ENCODE measurements at regions not wholly inside any gene's neighbourhood (a gene's known extent, or its start where the extent isn't known, plus 50 kb on each side); places are given as distances from the start of the nearest gene placed in this dataset.

DNA sequence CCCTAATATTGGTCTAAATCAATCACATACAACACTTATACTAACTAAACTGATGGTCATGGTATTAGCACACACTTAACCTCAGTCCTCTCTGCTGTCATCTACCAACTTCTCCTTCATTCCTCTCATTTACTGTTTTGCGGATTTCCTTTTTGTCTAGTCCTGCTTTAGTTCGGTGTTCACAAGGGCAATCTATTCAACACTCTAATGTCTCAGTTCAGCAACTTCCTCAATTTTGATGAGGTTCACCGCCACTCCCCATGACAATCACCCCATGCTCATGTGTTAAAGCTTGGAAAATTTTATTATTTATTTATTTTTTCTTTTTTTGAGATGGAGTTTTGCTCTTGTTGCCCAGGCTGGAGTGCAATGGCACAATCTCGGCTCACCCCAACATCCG is 301.1 kb downstream of the PTPRC start:
- H3K4me1 ChIP-seq (ENCODE audit: control insufficient read depth, insufficient read depth, low read depth, low read length): no peaks in the 10 kb centered on the region
- H3K4me3 ChIP-seq (ENCODE audit: insufficient read depth in 1 of 2, low read depth in 1 of 2, low read length in 2 of 2): no peak overlapping the region
- no peak overlapping the region for H3K23ac ChIP-seq (ENCODE audit: low read length in 2 of 2)
- no peak overlapping the region for H2BK120ac ChIP-seq (ENCODE audit: low read depth, low read length)
- H3K18ac ChIP-seq (ENCODE audit: low read depth in 1 of 2, low read length in 2 of 2): no peak overlapping the region
- H2BK12ac ChIP-seq (ENCODE audit: low read length in 2 of 2): no peak overlapping the region
- DNase-seq: no peak
- no peak overlapping the region for H3K4ac ChIP-seq (ENCODE audit: low read depth in 1 of 2, low read length in 2 of 2)
- H2BK5ac ChIP-seq (ENCODE audit: low read depth, low read length, poor library complexity, severe bottlenecking): no peak overlapping the region
- no peaks in the 10 kb centered on the region for H3K36me3 ChIP-seq (ENCODE audit: control insufficient read depth in 1 of 2, insufficient read depth in 2 of 2, low read depth in 1 of 2, low read length in 2 of 2)
- H4K8ac ChIP-seq (ENCODE audit: low read length): no peak overlapping the region
- no peaks in the 10 kb centered on the region for H3K79me1 ChIP-seq (replicated peaks; ENCODE audit: low read length, poor library complexity, severe bottlenecking)
- H3K4me2 ChIP-seq (ENCODE audit: low read length, poor library complexity, severe bottlenecking): no peak overlapping the region
- 98% methylated on average over 4 of the region's 5 CpGs for WGBS
- no peak overlapping the region for H3K27ac ChIP-seq (ENCODE audit: low read length, poor library complexity, severe bottlenecking)
- no peaks in the 10 kb centered on the region for H3K9me3 ChIP-seq (ENCODE audit: control insufficient read depth, low read length)
- H3K14ac ChIP-seq (ENCODE audit: low read length in 2 of 2): no peak overlapping the region
- no peak overlapping the region for H2AFZ ChIP-seq (ENCODE audit: low read depth, low read length)
- H3K27me3 ChIP-seq (ENCODE audit: control insufficient read depth in 1 of 2, insufficient read depth in 1 of 2, low read length in 2 of 2): no peaks in the 10 kb centered on the region
- H4K91ac ChIP-seq (ENCODE audit: low read length): no peak overlapping the region
- H2BK15ac ChIP-seq (ENCODE audit: low read depth, poor library complexity, severe bottlenecking): no peak overlapping the region
- H3K9ac ChIP-seq (ENCODE audit: low read length): no peak overlapping the region
- H2AK5ac ChIP-seq (ENCODE audit: low read length, severe bottlenecking): no peak overlapping the region

DNA sequence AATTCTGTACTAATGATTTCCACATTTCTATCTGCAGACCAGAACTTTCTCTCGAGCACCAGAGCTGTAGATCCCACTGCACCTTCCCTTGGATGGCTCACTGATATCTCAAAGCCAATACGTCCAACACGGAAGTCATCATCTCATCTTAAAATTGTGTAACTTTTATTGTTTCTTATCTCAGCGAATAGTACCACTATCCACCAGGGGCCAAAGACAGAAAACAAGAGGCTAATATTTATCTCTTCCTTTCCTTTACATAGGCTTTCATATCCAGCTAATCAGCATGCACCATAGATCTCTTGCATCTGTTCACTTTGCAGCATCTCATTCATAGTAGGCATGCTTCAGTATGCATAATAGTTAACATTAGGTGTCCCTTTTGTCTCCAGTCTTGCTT is 303.6 kb downstream of the PTPRC start:
- no peak overlapping the region for H3K14ac ChIP-seq (ENCODE audit: low read length in 2 of 2)
- H3K23ac ChIP-seq (ENCODE audit: low read length in 2 of 2): no peak overlapping the region
- H2BK12ac ChIP-seq (ENCODE audit: low read length in 2 of 2): no peak overlapping the region
- no peak overlapping the region for H3K9ac ChIP-seq (ENCODE audit: low read length)
- H3K27me3 ChIP-seq (ENCODE audit: control insufficient read depth in 1 of 2, insufficient read depth in 1 of 2, low read length in 2 of 2): no peaks in the 10 kb centered on the region
- H3K4me2 ChIP-seq (ENCODE audit: low read length, poor library complexity, severe bottlenecking): no peak overlapping the region
- no peak overlapping the region for H2BK15ac ChIP-seq (ENCODE audit: low read depth, poor library complexity, severe bottlenecking)
- H3K36me3 ChIP-seq (ENCODE audit: control insufficient read depth in 1 of 2, insufficient read depth in 2 of 2, low read depth in 1 of 2, low read length in 2 of 2): no peaks in the 10 kb centered on the region
- no peaks in the 10 kb centered on the region for H3K4me1 ChIP-seq (ENCODE audit: control insufficient read depth, insufficient read depth, low read depth, low read length)
- H3K79me1 ChIP-seq (replicated peaks; ENCODE audit: low read length, poor library complexity, severe bottlenecking): no peaks in the 10 kb centered on the region
- H2BK5ac ChIP-seq (ENCODE audit: low read depth, low read length, poor library complexity, severe bottlenecking): no peak overlapping the region
- H2AFZ ChIP-seq (ENCODE audit: low read depth, low read length): no peak overlapping the region
- no peak overlapping the region for H2AK5ac ChIP-seq (ENCODE audit: low read length, severe bottlenecking)
- DNase-seq: no peak
- no peak overlapping the region for H3K4ac ChIP-seq (ENCODE audit: low read depth in 1 of 2, low read length in 2 of 2)
- H3K9me3 ChIP-seq (ENCODE audit: control insufficient read depth, low read length): no peaks in the 10 kb centered on the region
- no peak overlapping the region for H3K27ac ChIP-seq (ENCODE audit: low read length, poor library complexity, severe bottlenecking)
- no peak overlapping the region for H4K8ac ChIP-seq (ENCODE audit: low read length)
- no peak overlapping the region for H3K18ac ChIP-seq (ENCODE audit: low read depth in 1 of 2, low read length in 2 of 2)
- H2BK120ac ChIP-seq (ENCODE audit: low read depth, low read length): no peak overlapping the region
- no peak overlapping the region for H3K4me3 ChIP-seq (ENCODE audit: insufficient read depth in 1 of 2, low read depth in 1 of 2, low read length in 2 of 2)
- WGBS: 91% methylated on average over 4 of the region's 4 CpGs
- H4K91ac ChIP-seq (ENCODE audit: low read length): no peak overlapping the region

DNA sequence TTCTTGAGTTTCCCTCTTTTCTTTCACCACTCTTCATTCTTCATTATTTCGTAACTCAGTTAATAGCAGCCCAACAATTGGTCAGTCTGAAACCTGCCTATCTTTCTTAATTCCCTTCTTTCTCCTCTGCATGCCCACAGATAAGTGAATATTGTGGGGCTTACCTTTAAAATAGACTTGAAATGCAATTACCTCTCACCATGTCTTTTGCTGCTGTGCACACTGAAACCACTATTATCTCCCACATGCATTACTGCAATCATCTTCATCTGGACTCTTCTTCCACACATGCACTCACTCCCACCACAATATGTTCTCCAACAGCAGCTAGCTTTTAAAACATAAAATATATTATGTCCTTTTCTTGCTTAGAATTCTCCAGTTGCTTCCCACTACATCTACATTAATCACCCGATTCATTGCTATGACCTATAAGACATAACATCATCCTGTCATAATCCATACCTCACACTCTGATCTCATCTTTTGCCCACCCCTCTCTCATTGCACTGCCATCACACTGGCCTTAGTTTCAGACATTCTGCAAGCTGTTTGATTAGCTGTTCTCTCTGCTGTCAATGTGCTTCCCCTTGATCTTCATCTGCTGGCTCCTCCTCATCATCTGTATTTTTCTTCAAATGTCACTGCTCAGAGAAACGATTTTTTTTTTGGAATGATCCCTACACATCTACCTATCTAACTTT is 304.8 kb downstream of the PTPRC start:
- H3K4ac ChIP-seq (ENCODE audit: low read depth in 1 of 2, low read length in 2 of 2): no peak overlapping the region
- H3K23ac ChIP-seq (ENCODE audit: low read length in 2 of 2): no peak overlapping the region
- H3K27me3 ChIP-seq (ENCODE audit: control insufficient read depth in 1 of 2, insufficient read depth in 1 of 2, low read length in 2 of 2): no peaks in the 10 kb centered on the region
- H3K4me3 ChIP-seq (ENCODE audit: insufficient read depth in 1 of 2, low read depth in 1 of 2, low read length in 2 of 2): no peak overlapping the region
- no peaks in the 10 kb centered on the region for H3K4me1 ChIP-seq (ENCODE audit: control insufficient read depth, insufficient read depth, low read depth, low read length)
- H3K4me2 ChIP-seq (ENCODE audit: low read length, poor library complexity, severe bottlenecking): no peak overlapping the region
- no peak for DNase-seq
- H2BK15ac ChIP-seq (ENCODE audit: low read depth, poor library complexity, severe bottlenecking): no peak overlapping the region
- H3K36me3 ChIP-seq (ENCODE audit: control insufficient read depth in 1 of 2, insufficient read depth in 2 of 2, low read depth in 1 of 2, low read length in 2 of 2): no peaks in the 10 kb centered on the region
- no peak overlapping the region for H2AK5ac ChIP-seq (ENCODE audit: low read length, severe bottlenecking)
- H2BK12ac ChIP-seq (ENCODE audit: low read length in 2 of 2): no peak overlapping the region
- H3K9ac ChIP-seq (ENCODE audit: low read length): no peak overlapping the region
- H2BK5ac ChIP-seq (ENCODE audit: low read depth, low read length, poor library complexity, severe bottlenecking): no peak overlapping the region
- H3K27ac ChIP-seq (ENCODE audit: low read length, poor library complexity, severe bottlenecking): no peak overlapping the region
- WGBS: 98% methylated on average over 2 of the region's 3 CpGs
- H3K14ac ChIP-seq (ENCODE audit: low read length in 2 of 2): no peak overlapping the region
- H3K18ac ChIP-seq (ENCODE audit: low read depth in 1 of 2, low read length in 2 of 2): no peak overlapping the region
- no peak overlapping the region for H2BK120ac ChIP-seq (ENCODE audit: low read depth, low read length)
- H4K8ac ChIP-seq (ENCODE audit: low read length): no peak overlapping the region
- no peak overlapping the region for H4K91ac ChIP-seq (ENCODE audit: low read length)
- no peak overlapping the region for H2AFZ ChIP-seq (ENCODE audit: low read depth, low read length)
- no peaks in the 10 kb centered on the region for H3K9me3 ChIP-seq (ENCODE audit: control insufficient read depth, low read length)
- no peaks in the 10 kb centered on the region for H3K79me1 ChIP-seq (replicated peaks; ENCODE audit: low read length, poor library complexity, severe bottlenecking)

DNA sequence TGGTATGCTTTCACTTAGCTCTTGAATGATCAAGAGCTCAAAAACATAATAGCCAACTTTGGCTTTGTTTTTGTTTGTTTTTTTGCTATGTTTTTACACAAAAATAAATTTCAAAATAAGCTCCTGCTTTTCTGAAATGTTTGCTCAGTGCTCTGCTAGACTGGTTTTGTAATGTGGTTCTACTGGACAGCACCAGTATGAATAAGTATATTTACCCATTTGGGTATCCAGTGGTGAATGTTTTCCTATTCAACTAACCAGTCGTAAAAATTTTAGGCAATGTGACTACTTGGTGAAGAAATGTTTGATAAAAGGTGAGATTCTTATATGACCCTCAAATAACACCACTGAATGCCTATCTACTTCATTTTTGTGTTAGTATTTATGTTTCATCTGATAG is 308.6 kb downstream of the PTPRC start:
- no peak overlapping the region for H3K4me3 ChIP-seq (ENCODE audit: insufficient read depth in 1 of 2, low read depth in 1 of 2, low read length in 2 of 2)
- no peaks in the 10 kb centered on the region for H3K79me1 ChIP-seq (replicated peaks; ENCODE audit: low read length, poor library complexity, severe bottlenecking)
- no peak overlapping the region for H3K14ac ChIP-seq (ENCODE audit: low read length in 2 of 2)
- H2AFZ ChIP-seq (ENCODE audit: low read depth, low read length): no peak overlapping the region
- no peak overlapping the region for H3K9ac ChIP-seq (ENCODE audit: low read length)
- no peaks in the 10 kb centered on the region for H3K9me3 ChIP-seq (ENCODE audit: control insufficient read depth, low read length)
- H3K4me1 ChIP-seq (ENCODE audit: control insufficient read depth, insufficient read depth, low read depth, low read length): no peaks in the 10 kb centered on the region
- H2AK5ac ChIP-seq (ENCODE audit: low read length, severe bottlenecking): no peak overlapping the region
- no peak overlapping the region for H2BK15ac ChIP-seq (ENCODE audit: low read depth, poor library complexity, severe bottlenecking)
- H4K91ac ChIP-seq (ENCODE audit: low read length): no peak overlapping the region
- H3K4me2 ChIP-seq (ENCODE audit: low read length, poor library complexity, severe bottlenecking): no peak overlapping the region
- no peak overlapping the region for H3K4ac ChIP-seq (ENCODE audit: low read depth in 1 of 2, low read length in 2 of 2)
- H2BK120ac ChIP-seq (ENCODE audit: low read depth, low read length): no peak overlapping the region
- H2BK5ac ChIP-seq (ENCODE audit: low read depth, low read length, poor library complexity, severe bottlenecking): no peak overlapping the region
- no peak overlapping the region for H4K8ac ChIP-seq (ENCODE audit: low read length)
- no peak for DNase-seq
- H3K18ac ChIP-seq (ENCODE audit: low read depth in 1 of 2, low read length in 2 of 2): no peak overlapping the region
- H2BK12ac ChIP-seq (ENCODE audit: low read length in 2 of 2): no peak overlapping the region
- no peak overlapping the region for H3K23ac ChIP-seq (ENCODE audit: low read length in 2 of 2)
- H3K36me3 ChIP-seq (ENCODE audit: control insufficient read depth in 1 of 2, insufficient read depth in 2 of 2, low read depth in 1 of 2, low read length in 2 of 2): no peaks in the 10 kb centered on the region
- no peaks in the 10 kb centered on the region for H3K27me3 ChIP-seq (ENCODE audit: control insufficient read depth in 1 of 2, insufficient read depth in 1 of 2, low read length in 2 of 2)
- H3K27ac ChIP-seq (ENCODE audit: low read length, poor library complexity, severe bottlenecking): no peak overlapping the region
- no CpG with 5 or more reads among the region's 1 CpG for WGBS

Measured in mesenchymal stem cell (in vitro differentiated cells and primary cell).